GM21576 (cell line): ENCODE measurements at regions not wholly inside any gene's neighbourhood (a gene's known extent, or its start where the extent isn't known, plus 50 kb on each side); places are given as distances from the start of the nearest gene placed in this dataset.

Source experiments
- ATAC-seq: cut with Tn5 transposase; IDR thresholded peaks from one replicate; pipeline ENCODE4 v1.9.1; 2021; ENCODE audit warnings: mild to moderate bottlenecking, moderate library complexity; ENCODE audit not compliant: unreplicated experiment

- no peak for ATAC-seq
These were observed 201.2 kb upstream of the GAS1 start for GRCh38 chr9:87148331-87149104.

GRCh38 chr9:87149799-87150198 is 202.5 kb upstream of the GAS1 start:
- no peak for ATAC-seq

GRCh38 chr9:87152256-87152655 is 204.9 kb upstream of the GAS1 start:
- ATAC-seq: no peak

- ATAC-seq: no peak
These were observed 208.9 kb upstream of the GAS1 start for GRCh38 chr9:87156247-87156646.

- no peak for ATAC-seq
These were observed 210.2 kb upstream of the GAS1 start for GRCh38 chr9:87157366-87158031.

- ATAC-seq: no peak
These were observed 211.5 kb upstream of the GAS1 start for GRCh38 chr9:87158765-87159164.

GRCh38 chr9:87160148-87161102 is 213.1 kb upstream of the GAS1 start:
- ATAC-seq: no peak

GRCh38 chr9:87167161-87167560 is 219.9 kb upstream of the GAS1 start:
- no peak for ATAC-seq

GRCh38 chr9:87167582-87167981 is 220.3 kb upstream of the GAS1 start:
- no peak for ATAC-seq

GRCh38 chr9:87178302-87178701 is 231.0 kb upstream of the GAS1 start:
- ATAC-seq: no peak

- ATAC-seq: no peak
These were observed 232.4 kb upstream of the GAS1 start for GRCh38 chr9:87179553-87180340.

- ATAC-seq: no peak
These were observed 233.1 kb upstream of the GAS1 start for GRCh38 chr9:87180361-87180760.

- no peak for ATAC-seq
These were observed 233.5 kb upstream of the GAS1 start for GRCh38 chr9:87180841-87181240.

- no peak for ATAC-seq
These were observed 234.4 kb upstream of the GAS1 start for GRCh38 chr9:87181670-87182069.

GRCh38 chr9:87184956-87185642 is 237.8 kb upstream of the GAS1 start:
- no peak for ATAC-seq

GRCh38 chr9:87187656-87188055 is 240.3 kb upstream of the GAS1 start:
- no peak for ATAC-seq

GRCh38 chr9:87189006-87189405 is 241.7 kb upstream of the GAS1 start:
- no peak for ATAC-seq

- no peak for ATAC-seq
These were observed 245.8 kb upstream of the GAS1 start for GRCh38 chr9:87193151-87193550.

- ATAC-seq: no peak
These were observed 246.9 kb upstream of the GAS1 start for GRCh38 chr9:87193925-87194868.
